GM18868 (cell line): ENCODE measurements at regions not wholly inside any gene's neighbourhood (a gene's known extent, or its start where the extent isn't known, plus 50 kb on each side); places are given as distances from the start of the nearest gene placed in this dataset.
A peak's percentile ranks its signal among the peaks of the same experiment; 100 is the strongest.

Source experiments
- ATAC-seq: cut with Tn5 transposase; IDR thresholded peaks from one replicate; pipeline ENCODE4 v1.9.1; 2021; ENCODE audit warnings: mild to moderate bottlenecking, moderate library complexity; ENCODE audit not compliant: unreplicated experiment

- ATAC-seq = no peak
These were observed 127.7 kb upstream of the PDGFD start for GRCh38 chr11:104291646-104292045.

- ATAC-seq = no peak
These were observed 122.2 kb upstream of the PDGFD start for GRCh38 chr11:104286129-104286528.

- no peak for ATAC-seq
These were observed 115.6 kb upstream of the PDGFD start for GRCh38 chr11:104279587-104279986.

- no peak for ATAC-seq
These were observed 112.0 kb upstream of the PDGFD start for GRCh38 chr11:104275992-104276391.

GRCh38 chr11:104260456-104260855, 96.5 kb upstream of the PDGFD start:
- no peak for ATAC-seq

- ATAC-seq = no peak
These were observed 95.2 kb upstream of the PDGFD start for GRCh38 chr11:104259121-104259610.

- no peak for ATAC-seq
These were observed 92.6 kb upstream of the PDGFD start for GRCh38 chr11:104256525-104256924.

GRCh38 chr11:104254347-104254746, 90.4 kb upstream of the PDGFD start:
- peak; percentile 93 for ATAC-seq

- ATAC-seq = no peak
These were observed 82.6 kb upstream of the PDGFD start for GRCh38 chr11:104246590-104246989.

GRCh38 chr11:104238916-104239315, 75.0 kb upstream of the PDGFD start:
- ATAC-seq = no peak

- no peak for ATAC-seq
These were observed 61.1 kb upstream of the PDGFD start for GRCh38 chr11:104225047-104225446.

GRCh38 chr11:104222464-104222863, 58.5 kb upstream of the PDGFD start:
- ATAC-seq = no peak

GRCh38 chr11:104221455-104221854, 57.5 kb upstream of the PDGFD start:
- no peak for ATAC-seq

- no peak for ATAC-seq
These were observed 55.1 kb upstream of the PDGFD start for GRCh38 chr11:104219096-104219495.

- no peak for ATAC-seq
These were observed 50.6 kb upstream of the PDGFD start for GRCh38 chr11:104214517-104214916.
